ENCODE measurements at regions not wholly inside any gene's neighbourhood (a gene's known extent, or its start where the extent isn't known, plus 50 kb on each side); places are given as distances from the start of the nearest gene placed in this dataset.

GRCh38 chr4:18803781-18804180, 782.2 kb upstream of the LCORL start:
- Histone ChIP-seq H3K27me3 (ENCODE audit: control insufficient read depth, insufficient read depth, low read length) (no peaks in the 10 kb centered on the region), H3K4me3 (ENCODE audit: low read depth, low read length) (no peak overlapping the region), H3K36me3 (ENCODE audit: control insufficient read depth, insufficient read depth, low read length) (no peaks in the 10 kb centered on the region)
- no peak for TF ChIP-seq CTCF (IDR thresholded peaks at IDR 0.05; ENCODE audit: insufficient read depth, low read length, poor library complexity, severe bottlenecking)
- no peak for DNase-seq (ENCODE audit: low read depth)

- Histone ChIP-seq H3K27me3 (ENCODE audit: control insufficient read depth, insufficient read depth, low read length) (no peaks in the 10 kb centered on the region), H3K4me3 (ENCODE audit: low read depth, low read length) (no peak overlapping the region), H3K36me3 (ENCODE audit: control insufficient read depth, insufficient read depth, low read length) (no peaks in the 10 kb centered on the region)
- no peak for DNase-seq (ENCODE audit: low read depth)
- TF ChIP-seq CTCF (IDR thresholded peaks at IDR 0.05; ENCODE audit: insufficient read depth, low read length, poor library complexity, severe bottlenecking), result no peak
These were observed 776.6 kb upstream of the LCORL start for GRCh38 chr4:18798123-18798522.

DNA sequence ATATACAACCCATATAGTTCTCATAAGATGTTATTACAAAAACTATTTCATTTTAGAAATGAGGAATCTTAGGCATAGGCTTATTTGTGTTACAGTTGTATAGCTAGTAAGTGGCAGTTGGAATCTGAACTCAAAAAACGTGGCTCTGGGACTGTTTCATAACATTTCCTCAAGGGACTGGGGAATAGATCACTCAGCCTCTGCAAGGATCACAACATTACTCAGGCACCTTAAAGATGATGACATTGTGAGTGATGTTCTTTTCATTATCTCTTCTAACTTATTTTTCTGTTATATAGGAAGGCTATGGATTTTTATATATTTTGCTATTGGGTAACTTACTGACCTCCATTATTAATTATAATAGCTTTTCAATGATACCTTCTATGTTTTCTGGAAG, 774.2 kb upstream of the LCORL start:
- H3K4me3 ChIP-seq (ENCODE audit: low read depth, low read length), result no peak overlapping the region
- DNase-seq (ENCODE audit: low read depth), result no peak
- H3K36me3 ChIP-seq (ENCODE audit: control insufficient read depth, insufficient read depth, low read length), result no peaks in the 10 kb centered on the region
- H3K27me3 ChIP-seq (ENCODE audit: control insufficient read depth, insufficient read depth, low read length), result no peaks in the 10 kb centered on the region
- no peak for TF ChIP-seq CTCF (IDR thresholded peaks at IDR 0.05; ENCODE audit: insufficient read depth, low read length, poor library complexity, severe bottlenecking)

- no peak for TF ChIP-seq CTCF (IDR thresholded peaks at IDR 0.05; ENCODE audit: insufficient read depth, low read length, poor library complexity, severe bottlenecking)
- no peak overlapping the region for H3K4me3 ChIP-seq (ENCODE audit: low read depth, low read length)
- DNase-seq (ENCODE audit: low read depth), result no peak
- no peaks in the 10 kb centered on the region for H3K27me3 ChIP-seq (ENCODE audit: control insufficient read depth, insufficient read depth, low read length)
- no peaks in the 10 kb centered on the region for H3K36me3 ChIP-seq (ENCODE audit: control insufficient read depth, insufficient read depth, low read length)
These were observed 755.8 kb upstream of the LCORL start for GRCh38 chr4:18777190-18777930.

GRCh38 chr4:18767921-18768320, 746.4 kb upstream of the LCORL start:
- no peak for TF ChIP-seq CTCF (IDR thresholded peaks at IDR 0.05; ENCODE audit: insufficient read depth, low read length, poor library complexity, severe bottlenecking)
- no peak for DNase-seq (ENCODE audit: low read depth)

GRCh38 chr4:18756671-18757070, 735.1 kb upstream of the LCORL start:
- Histone ChIP-seq H3K27me3 (ENCODE audit: control insufficient read depth, insufficient read depth, low read length) (no peaks in the 10 kb centered on the region), H3K36me3 (ENCODE audit: control insufficient read depth, insufficient read depth, low read length) (no peaks in the 10 kb centered on the region), H3K4me3 (ENCODE audit: low read depth, low read length) (no peak overlapping the region)
- no peak for TF ChIP-seq CTCF (IDR thresholded peaks at IDR 0.05; ENCODE audit: insufficient read depth, low read length, poor library complexity, severe bottlenecking)
- peak; percentile 35 for DNase-seq (ENCODE audit: low read depth)

More at GRCh38 chr4:18767921-18768320, 746.4 kb upstream of the LCORL start:
- no peaks in the 10 kb centered on the region for H3K27me3 ChIP-seq (ENCODE audit: control insufficient read depth, insufficient read depth, low read length)
- no peaks in the 10 kb centered on the region for H3K36me3 ChIP-seq (ENCODE audit: control insufficient read depth, insufficient read depth, low read length)
- H3K4me3 ChIP-seq (ENCODE audit: low read depth, low read length), result no peak overlapping the region
